ENCODE measurements at regions not wholly inside any gene's neighbourhood (a gene's known extent, or its start where the extent isn't known, plus 50 kb on each side); places are given as distances from the start of the nearest gene placed in this dataset.
A peak's percentile ranks its signal among the peaks of the same experiment; 100 is the strongest.

GRCh38 chr11:10394229-10395101, 60.6 kb upstream of the AMPD3 start:
- Mint-ChIP-seq H3K9me3 (no peaks in the 10 kb centered on the region), H3K4me1 (ENCODE audit: low read depth) (peaks cover 72% of the 10 kb centered on the region), H3K27me3 (peaks cover 31% of the 10 kb centered on the region), H3K4me3 (no peak overlapping the region), H3K36me3 (ENCODE audit: low read depth) (no peaks in the 10 kb centered on the region), H3K27ac (peak overlapping the region; percentile 55)
- intact Hi-C loops (cut with micrococcal nuclease), result no loop called here

- H3K9me3 Mint-ChIP-seq, result no peaks in the 10 kb centered on the region
- no peaks in the 10 kb centered on the region for H3K36me3 Mint-ChIP-seq (ENCODE audit: low read depth)
- H3K27ac Mint-ChIP-seq, result peak overlapping the region; percentile 55
- H3K27me3 Mint-ChIP-seq, result peaks cover 26% of the 10 kb centered on the region
- H3K4me3 Mint-ChIP-seq, result no peak overlapping the region
- peaks cover 79% of the 10 kb centered on the region for H3K4me1 Mint-ChIP-seq (ENCODE audit: low read depth)
- intact Hi-C loops (cut with micrococcal nuclease), result no loop called here
Measured at GRCh38 chr11:10395166-10395897, 59.7 kb upstream of the AMPD3 start.

GRCh38 chr11:10396771-10397170, 58.3 kb upstream of the AMPD3 start:
- intact Hi-C loops (cut with micrococcal nuclease), result no loop called here
- H3K27me3 Mint-ChIP-seq, result peaks cover 18% of the 10 kb centered on the region
- H3K36me3 Mint-ChIP-seq (ENCODE audit: low read depth), result no peaks in the 10 kb centered on the region
- H3K4me3 Mint-ChIP-seq, result no peak overlapping the region
- no peaks in the 10 kb centered on the region for H3K9me3 Mint-ChIP-seq
- H3K27ac Mint-ChIP-seq, result no peak overlapping the region
- peaks cover 84% of the 10 kb centered on the region for H3K4me1 Mint-ChIP-seq (ENCODE audit: low read depth)

- Mint-ChIP-seq H3K4me1 (ENCODE audit: low read depth) (peaks cover 91% of the 10 kb centered on the region), H3K4me3 (no peak overlapping the region), H3K9me3 (no peaks in the 10 kb centered on the region), H3K27ac (peak overlapping the region; percentile 52), H3K27me3 (peaks cover 18% of the 10 kb centered on the region), H3K36me3 (ENCODE audit: low read depth) (no peaks in the 10 kb centered on the region)
- intact Hi-C loops (cut with micrococcal nuclease), result no loop called here
Measured at GRCh38 chr11:10397226-10397987, 57.7 kb upstream of the AMPD3 start.

GRCh38 chr11:10398525-10398924, 56.5 kb upstream of the AMPD3 start:
- Mint-ChIP-seq H3K27me3 (peaks cover 15% of the 10 kb centered on the region), H3K27ac (peak overlapping the region; percentile 52), H3K4me1 (ENCODE audit: low read depth) (peaks cover 89% of the 10 kb centered on the region), H3K36me3 (ENCODE audit: low read depth) (no peaks in the 10 kb centered on the region), H3K9me3 (no peaks in the 10 kb centered on the region), H3K4me3 (no peak overlapping the region)
- intact Hi-C loops (cut with micrococcal nuclease), result no loop called here

- Mint-ChIP-seq H3K36me3 (ENCODE audit: low read depth) (no peaks in the 10 kb centered on the region), H3K9me3 (no peaks in the 10 kb centered on the region), H3K4me3 (no peak overlapping the region), H3K27ac (peak overlapping the region; percentile 49), H3K27me3 (peaks cover 9% of the 10 kb centered on the region), H3K4me1 (ENCODE audit: low read depth) (peaks cover 74% of the 10 kb centered on the region)
- intact Hi-C loops (cut with micrococcal nuclease), result no loop called here
Measured at GRCh38 chr11:10400856-10401255, 54.2 kb upstream of the AMPD3 start.

GRCh38 chr11:10401256-10401655, 53.8 kb upstream of the AMPD3 start:
- intact Hi-C loops (cut with micrococcal nuclease), result no loop called here
- Mint-ChIP-seq H3K4me1 (ENCODE audit: low read depth) (peaks cover 74% of the 10 kb centered on the region), H3K27me3 (peaks cover 9% of the 10 kb centered on the region), H3K4me3 (peak overlapping the region; percentile 33), H3K9me3 (no peaks in the 10 kb centered on the region), H3K27ac (peak overlapping the region; percentile 49), H3K36me3 (ENCODE audit: low read depth) (no peaks in the 10 kb centered on the region)

- H3K4me1 Mint-ChIP-seq (ENCODE audit: low read depth), result peaks cover 68% of the 10 kb centered on the region
- peaks cover 5% of the 10 kb centered on the region for H3K27me3 Mint-ChIP-seq
- intact Hi-C loops (cut with micrococcal nuclease), result no loop called here
- peak overlapping the region; percentile 49 for H3K27ac Mint-ChIP-seq
- no peaks in the 10 kb centered on the region for H3K9me3 Mint-ChIP-seq
- H3K36me3 Mint-ChIP-seq (ENCODE audit: low read depth), result no peaks in the 10 kb centered on the region
- H3K4me3 Mint-ChIP-seq, result peak overlapping the region; percentile 33
Measured at GRCh38 chr11:10401696-10402392, 53.2 kb upstream of the AMPD3 start.
